Right lobe of liver (tissue), 4 donors: ENCODE measurements at regions not wholly inside any gene's neighbourhood (a gene's known extent, or its start where the extent isn't known, plus 50 kb on each side); places are given as distances from the start of the nearest gene placed in this dataset.

Source experiments
- CTCF ChIP-seq, 4 donors: fragments of 200-600 bp in 3 of 4; fragments of 450-650 bp in 1 of 4; IDR thresholded peaks; one replicate each; pipeline versions ENCODE4 v1.5.1 to v1.8.0; 2016 to 2022; ENCODE audit warnings: antibody characterized with exemption in 4 of 4, mild to moderate bottlenecking in 2 of 4
- POLR2A ChIP-seq: fragments of 450-650 bp; IDR thresholded peaks from one replicate; pipeline ENCODE4 v1.6.1; 2017; ENCODE audit warnings: antibody characterized with exemption, mild to moderate bottlenecking
- donor health status: DM: no; HTN: no; CAD: no.
- donor health status: DM: no; HTN: no; CAD: no.
- donor health status: DM: no; HTN: yes; CAD: no.

- TF ChIP-seq CTCF (IDR thresholded peaks at IDR 0.05) = no peak
- no peak for TF ChIP-seq POLR2A
Measured at GRCh38 chr14:40122968-40123648, 690.9 kb upstream of the FBXO33 start.
